Bronchial epithelial cell (primary cell): ENCODE measurements at regions not wholly inside any gene's neighbourhood (a gene's known extent, or its start where the extent isn't known, plus 50 kb on each side); places are given as distances from the start of the nearest gene placed in this dataset.
A peak's percentile ranks its signal among the peaks of the same experiment; 100 is the strongest.
"Not testable (repeated sequence)": the region's sequence is repeated elsewhere in the genome, so short reads cannot be mapped to it uniquely, and the experiment has no call there.

Experiments
- DNase-seq: peaks from one replicate; pipeline ENCODE4 v3.0.0-alpha.2; 2010; ENCODE audit warnings: low read depth
- FAIRE-seq: peaks from 2 replicates; lab custom pipeline; 2011; peaks lifted over from hg19 to GRCh38; lab: Jason Lieb, UNC
- H3K27me3 ChIP-seq: 2 replicates; pipeline ENCODE4 v1.5.1; 2011; ENCODE audit warnings: low read length; ENCODE audit not compliant: control insufficient read depth, insufficient read depth
- H3K36me3 ChIP-seq: 2 replicates; pipeline ENCODE4 v1.5.1; 2011; ENCODE audit warnings: low read length; ENCODE audit not compliant: control insufficient read depth, insufficient read depth
- H3K4me3 ChIP-seq: 2 replicates; pipeline ENCODE4 v1.5.1; 2011; ENCODE audit warnings: mild to moderate bottlenecking, low read depth, low read length, control low read depth
- CTCF ChIP-seq: IDR thresholded peaks from 2 replicates; pipeline ENCODE4 v1.5.1; 2011; ENCODE audit warnings: mild to moderate bottlenecking, moderate library complexity, low read length, control low read depth, inconsistent platforms; ENCODE audit not compliant: insufficient read depth, severe bottlenecking

DNA sequence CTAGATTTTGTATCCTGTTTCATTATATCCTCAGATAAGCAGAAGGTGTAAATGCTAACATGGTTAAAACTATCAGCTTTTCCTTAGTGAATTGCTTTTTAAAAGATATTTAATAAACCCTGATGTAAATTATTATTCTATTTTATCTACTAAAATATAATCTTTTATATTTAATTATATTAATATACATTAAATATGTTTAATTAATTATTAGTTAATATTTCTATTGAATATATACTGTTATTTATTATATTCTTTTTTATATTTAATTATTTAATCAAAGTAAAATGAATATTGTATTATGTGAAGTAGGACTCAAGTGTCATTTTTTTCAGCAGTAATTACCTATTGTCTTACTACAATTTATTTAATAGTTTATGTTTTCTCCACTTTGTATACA, 179.7 kb upstream of the ADGRL4 start:
- Histone ChIP-seq H3K4me3 (no peak overlapping the region), H3K36me3 (no peaks in the 10 kb centered on the region), H3K27me3 (no peaks in the 10 kb centered on the region)
- no peak for TF ChIP-seq CTCF
- FAIRE-seq (no peak), DNase-seq (no peak)

GRCh38 chr1:79177844-79178243, 171.3 kb upstream of the ADGRL4 start:
- DNase-seq (no peak), FAIRE-seq (no peak)
- TF ChIP-seq CTCF: no peak
- no peaks in the 10 kb centered on the region for H3K27me3 ChIP-seq
- H3K36me3 ChIP-seq: no peaks in the 10 kb centered on the region
- no peak overlapping the region for H3K4me3 ChIP-seq

DNA sequence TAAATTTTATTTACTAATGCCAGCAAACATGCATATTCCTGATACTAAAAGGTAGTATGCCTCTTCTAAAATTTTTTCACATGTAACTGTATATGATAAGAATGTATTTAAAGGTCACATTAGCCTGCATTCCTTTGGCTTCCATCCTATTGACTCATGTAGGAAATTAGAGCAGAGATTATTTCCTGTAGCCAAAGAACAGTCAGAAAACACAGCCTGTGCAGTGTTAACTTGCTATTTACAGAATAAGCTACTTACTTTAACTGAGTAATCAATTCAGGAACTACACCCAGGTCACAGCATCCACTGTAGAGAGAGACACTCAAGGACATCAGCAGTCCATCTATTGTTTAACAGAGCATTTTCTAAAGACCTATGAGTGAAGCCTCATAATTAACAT, 154.5 kb upstream of the ADGRL4 start:
- TF ChIP-seq CTCF: no peak
- FAIRE-seq (no peak), DNase-seq (peak; percentile 69)
- Histone ChIP-seq H3K27me3 (no peaks in the 10 kb centered on the region), H3K4me3 (no peak overlapping the region), H3K36me3 (no peaks in the 10 kb centered on the region)

GRCh38 chr1:79155991-79156390, 149.5 kb upstream of the ADGRL4 start:
- Histone ChIP-seq H3K4me3 (no peak overlapping the region), H3K27me3 (no peaks in the 10 kb centered on the region), H3K36me3 (no peaks in the 10 kb centered on the region)
- TF ChIP-seq CTCF: no peak
- FAIRE-seq (no peak), DNase-seq (no peak)

DNA sequence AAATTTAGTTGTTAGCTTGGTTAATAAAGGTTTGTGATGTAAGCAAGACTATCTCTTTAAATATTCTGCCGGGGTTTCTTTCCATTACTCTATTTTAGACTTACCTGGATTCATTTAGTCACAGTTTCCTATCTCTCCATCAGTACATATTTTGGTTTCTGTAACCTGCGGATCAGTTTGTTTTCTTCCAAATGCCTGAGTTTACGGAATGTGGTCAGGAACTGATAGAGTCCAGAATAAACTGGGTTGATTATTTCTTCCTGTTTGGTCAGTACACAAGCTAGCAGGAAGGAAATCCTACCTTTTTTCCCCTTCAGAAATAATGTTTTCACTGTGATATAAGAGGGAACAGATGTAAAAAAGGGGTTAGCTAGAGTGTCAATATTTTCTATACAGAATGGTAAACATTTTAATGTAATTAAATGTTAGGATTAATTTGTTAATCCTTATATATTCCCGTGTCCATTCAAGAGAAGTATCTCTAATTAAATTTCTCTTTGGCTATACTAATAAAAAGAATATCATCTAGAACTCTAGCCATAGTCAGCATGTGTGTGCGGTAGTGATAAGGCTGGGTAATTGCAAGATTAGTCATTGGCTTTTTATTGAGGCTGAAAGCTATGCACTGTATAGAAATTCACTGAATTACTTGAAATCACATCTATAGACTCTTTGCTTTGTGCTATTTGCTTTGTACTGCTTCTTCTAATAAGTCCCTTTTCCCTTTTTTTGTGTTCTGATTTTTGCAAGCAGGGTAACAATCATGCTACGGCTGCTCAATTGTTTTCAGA, 144.7 kb upstream of the ADGRL4 start:
- Histone ChIP-seq H3K36me3 (no peaks in the 10 kb centered on the region), H3K4me3 (no peak overlapping the region), H3K27me3 (no peaks in the 10 kb centered on the region)
- no peak for FAIRE-seq
- no peak for DNase-seq
- no peak for TF ChIP-seq CTCF

DNA sequence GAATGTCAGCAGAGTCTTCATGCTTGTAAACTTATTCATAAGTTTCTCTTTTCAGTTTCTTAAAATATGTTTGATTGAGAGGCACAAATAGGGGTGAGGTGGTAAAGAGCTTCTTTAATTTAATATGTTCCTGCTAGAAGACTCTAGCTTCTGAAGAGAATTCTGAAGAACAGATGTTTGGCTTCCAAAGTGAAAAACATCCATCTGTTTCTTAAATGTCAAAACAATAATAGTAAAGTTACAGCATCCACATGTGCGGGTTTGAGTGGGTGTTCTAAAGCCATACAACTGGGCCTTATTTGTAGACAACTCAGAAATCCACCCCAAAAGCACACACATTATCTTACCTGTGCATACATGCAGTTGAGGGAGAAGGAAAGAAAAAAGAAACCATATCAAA, 144.0 kb upstream of the ADGRL4 start:
- H3K4me3 ChIP-seq: no peak overlapping the region
- TF ChIP-seq CTCF: no peak
- DNase-seq (no peak), FAIRE-seq (no peak)
- H3K27me3 ChIP-seq: no peaks in the 10 kb centered on the region
- H3K36me3 ChIP-seq: no peaks in the 10 kb centered on the region

DNA sequence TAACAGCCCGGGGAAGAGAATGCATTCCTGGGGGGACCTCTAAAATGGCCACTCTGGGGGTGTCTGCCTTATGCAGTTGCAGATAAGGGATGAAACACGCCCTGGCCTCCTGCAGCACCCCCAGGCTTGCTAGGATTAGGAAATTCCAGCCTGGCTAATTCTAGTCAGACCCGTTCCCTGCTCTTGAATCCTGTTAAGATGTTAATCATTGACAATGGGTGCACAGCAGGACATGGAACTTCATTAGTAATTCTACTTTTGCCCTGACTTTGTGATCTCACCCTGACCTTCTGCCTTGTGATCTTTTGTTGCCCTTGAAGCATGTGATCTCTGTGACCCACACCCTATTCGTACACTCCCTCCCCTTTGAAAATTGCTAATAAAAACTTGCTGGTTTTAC, 131.7 kb upstream of the ADGRL4 start:
- not testable (repeated sequence) for H3K4me3 ChIP-seq, H3K27me3 ChIP-seq, H3K36me3 ChIP-seq, FAIRE-seq, DNase-seq
